Pancreas (tissue), 10 donors: ENCODE measurements at regions not wholly inside any gene's neighbourhood (a gene's known extent, or its start where the extent isn't known, plus 50 kb on each side); places are given as distances from the start of the nearest gene placed in this dataset.

Source experiments
- ATAC-seq, 4 donors: fragments of 200-7000 bp; cut with Tn5 transposase; one replicate each; pipeline versions ENCODE4 v1.8.0 to v1.9.1; 2020; ENCODE audit warnings: mild to moderate bottlenecking in 4 of 4, moderate library complexity in 4 of 4
- DNase-seq, 6 donors: peaks; one replicate each; pipeline ENCODE4 v3.0.0-alpha.2; 2020
- FAIRE-seq: peaks from 2 replicates; lab custom pipeline; 2012; peaks lifted over from hg19 to GRCh38; lab: Jason Lieb, UNC
- H3K27ac ChIP-seq, 4 donors: fragments of 200-600 bp; sonication (generic); 1 replicate in 3 of 4; 2 replicates in 1 of 4; pipeline versions ENCODE4 v1.5.0 to v1.8.0; 2020
- H3K27me3 ChIP-seq, 4 donors: fragments of 200-600 bp; one replicate each; pipeline ENCODE4 v1.8.0; 2021
- H3K36me3 ChIP-seq, 3 donors: fragments of 200-600 bp; sonication (generic) in 1 of 3; one replicate each; pipeline versions ENCODE4 v1.5.0 to v1.8.0; 2020 to 2021
- H3K4me1 ChIP-seq, 3 donors: fragments of 200-600 bp; one replicate each; pipeline ENCODE4 v1.8.0; 2021
- H3K4me3 ChIP-seq, 4 donors: fragments of 200-600 bp; sonication (generic) in 2 of 4; one replicate each; pipeline versions ENCODE4 v1.5.0 to v1.8.0; 2020 to 2021
- H3K9me3 ChIP-seq, 4 donors: fragments of 200-600 bp; one replicate each; pipeline ENCODE4 v1.8.0; 2021
- WGBS, 2 donors: extraction: QIAGEN DNeasy Blood & Tissue Kit; methylation state at CpG; one replicate each; pipeline ENCODE4 v1.1.7; 2013; 5-methylcytosine and 5-hydroxymethylcytosine counted together
- intact Hi-C, 3 donors: fragments of 100-400 bp; cut with DNase I; formaldehyde crosslinking; loops; one replicate each; pipeline versions ENCODE4 v1.11.1 to v1.14.2; 2022
- TF ChIP-seq, protein P1 (sequence below), 4 donors: fragments of 200-600 bp; sonication (generic) in 3 of 4; IDR thresholded peaks; one replicate each; pipeline versions ENCODE4 v1.5.0 to v1.8.0; 2021; ENCODE audit warnings: antibody characterized with exemption in 4 of 4
- donor health status: healthy with polysubstance abuse.
- donor health status: DM: no; HTN: no; CAD: no; lungs with moderate emphysema.
- donor health status: DM: no; HTN: no; CAD: no.
- donor health status: control.
- donor health status: control.
- donor health status: Bipolar disorder and iron deficiency.
- donor health status: DM: yes; HTN: yes; CAD: no.
- donor health status: DM: no; HTN: no; CAD: no.
- donor health status: DM: no; HTN: no; CAD: no.
- donor health status: DM: yes; HTN: yes; CAD: no.

GRCh38 chr12:17695495-17695894 lies 394.5 kb downstream of the RERGL start:
- Histone ChIP-seq H3K36me3 (no peaks in the 10 kb centered on the region), H3K27ac (no peak overlapping the region), H3K27me3 (no peaks in the 10 kb centered on the region), H3K4me1 (no peaks in the 10 kb centered on the region), H3K9me3 (no peaks in the 10 kb centered on the region), H3K4me3 (no peak overlapping the region)
- intact Hi-C loops, result no loop called here
- ATAC-seq (no peak), FAIRE-seq (no peak), DNase-seq (no peak)
- TF ChIP-seq, protein P1, sequence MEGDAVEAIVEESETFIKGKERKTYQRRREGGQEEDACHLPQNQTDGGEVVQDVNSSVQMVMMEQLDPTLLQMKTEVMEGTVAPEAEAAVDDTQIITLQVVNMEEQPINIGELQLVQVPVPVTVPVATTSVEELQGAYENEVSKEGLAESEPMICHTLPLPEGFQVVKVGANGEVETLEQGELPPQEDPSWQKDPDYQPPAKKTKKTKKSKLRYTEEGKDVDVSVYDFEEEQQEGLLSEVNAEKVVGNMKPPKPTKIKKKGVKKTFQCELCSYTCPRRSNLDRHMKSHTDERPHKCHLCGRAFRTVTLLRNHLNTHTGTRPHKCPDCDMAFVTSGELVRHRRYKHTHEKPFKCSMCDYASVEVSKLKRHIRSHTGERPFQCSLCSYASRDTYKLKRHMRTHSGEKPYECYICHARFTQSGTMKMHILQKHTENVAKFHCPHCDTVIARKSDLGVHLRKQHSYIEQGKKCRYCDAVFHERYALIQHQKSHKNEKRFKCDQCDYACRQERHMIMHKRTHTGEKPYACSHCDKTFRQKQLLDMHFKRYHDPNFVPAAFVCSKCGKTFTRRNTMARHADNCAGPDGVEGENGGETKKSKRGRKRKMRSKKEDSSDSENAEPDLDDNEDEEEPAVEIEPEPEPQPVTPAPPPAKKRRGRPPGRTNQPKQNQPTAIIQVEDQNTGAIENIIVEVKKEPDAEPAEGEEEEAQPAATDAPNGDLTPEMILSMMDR (IDR thresholded peaks at IDR 0.05), result no peak
- WGBS, 2 donors, result 21 to 22% methylated on average over 9 of the region's 9 CpGs

GRCh38 chr12:17691369-17691768 lies 398.6 kb downstream of the RERGL start:
- ATAC-seq (no peak), DNase-seq (no peak), FAIRE-seq (no peak)
- 72 to 81% methylated on average over 2 of the region's 2 CpGs for WGBS, 2 donors
- intact Hi-C loops, result no loop called here
- no peak overlapping the region for H3K4me3 ChIP-seq
- no peaks in the 10 kb centered on the region for H3K36me3 ChIP-seq
- no peaks in the 10 kb centered on the region for H3K9me3 ChIP-seq
- H3K27ac ChIP-seq, result no peak overlapping the region
- TF ChIP-seq, protein P1 (IDR thresholded peaks at IDR 0.05), result no peak
- H3K4me1 ChIP-seq, result no peaks in the 10 kb centered on the region
- H3K27me3 ChIP-seq, result no peaks in the 10 kb centered on the region

DNA sequence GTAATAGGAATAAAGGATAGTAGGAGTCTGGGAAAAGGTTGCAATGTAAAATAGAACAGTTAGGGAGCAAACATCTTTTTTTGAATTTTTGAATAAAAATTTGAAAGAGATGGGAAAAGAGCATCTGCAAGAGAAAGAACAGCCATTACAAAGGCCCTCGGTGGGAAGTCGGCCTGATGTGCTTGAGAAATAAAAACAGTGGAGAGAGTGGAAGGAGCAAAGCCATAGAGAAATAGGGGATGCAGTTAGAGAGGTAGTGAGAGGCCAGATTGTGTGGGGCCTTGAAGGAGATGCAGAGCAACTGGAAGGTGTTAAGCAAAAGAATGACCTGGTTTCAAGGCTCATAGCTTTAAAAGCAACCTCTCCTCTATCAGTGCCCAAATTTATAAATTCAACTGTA lies 409.8 kb downstream of the RERGL start:
- WGBS, 2 donors, result 33 to 38% methylated on average over 2 of the region's 2 CpGs
- intact Hi-C loops, result no loop called here
- H3K36me3 ChIP-seq, result no peaks in the 10 kb centered on the region
- TF ChIP-seq, protein P1 (IDR thresholded peaks at IDR 0.05), result no peak
- no peaks in the 10 kb centered on the region for H3K4me1 ChIP-seq
- no peak for DNase-seq
- H3K9me3 ChIP-seq, result no peaks in the 10 kb centered on the region
- ATAC-seq, result no peak
- H3K27me3 ChIP-seq, result no peaks in the 10 kb centered on the region
- no peak overlapping the region for H3K27ac ChIP-seq
- H3K4me3 ChIP-seq, result no peak overlapping the region
- FAIRE-seq, result no peak

- no peaks in the 10 kb centered on the region for H3K9me3 ChIP-seq
- TF ChIP-seq, protein P1 (IDR thresholded peaks at IDR 0.05), result no peak
- FAIRE-seq, result no peak
Observed at GRCh38 chr12:17666641-17667324, 423.2 kb downstream of the RERGL start.

DNA sequence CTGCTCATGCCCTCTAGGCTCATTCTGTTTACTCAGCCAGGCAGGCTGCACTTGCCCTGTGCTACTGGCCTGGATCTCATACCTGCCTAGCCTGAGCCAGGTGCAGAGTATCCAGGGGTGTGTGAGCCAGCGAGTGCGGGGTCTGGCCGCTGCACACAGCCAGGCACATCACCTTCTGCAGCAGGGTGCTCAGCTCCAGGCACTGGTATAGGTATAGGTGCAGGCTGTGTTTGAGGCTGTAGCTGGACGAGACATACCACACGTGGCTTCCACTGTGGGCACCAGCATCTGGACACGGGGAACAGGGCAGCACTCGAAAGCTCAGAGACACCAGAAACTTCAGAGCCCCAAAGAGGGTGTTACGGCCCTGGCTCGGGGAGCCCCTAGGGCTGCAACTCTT lies 424.2 kb downstream of the RERGL start:
- Histone ChIP-seq H3K4me3 (no peak overlapping the region), H3K36me3 (no peaks in the 10 kb centered on the region), H3K9me3 (no peaks in the 10 kb centered on the region), H3K27me3 (no peaks in the 10 kb centered on the region), H3K27ac (no peak overlapping the region), H3K4me1 (no peaks in the 10 kb centered on the region)
- DNase-seq (peak in 1 of 6 donors; percentile 33), FAIRE-seq (no peak), ATAC-seq (no peak)
- intact Hi-C loops, result no loop called here
- 72 to 83% methylated on average over 9 of the region's 9 CpGs for WGBS, 2 donors
- TF ChIP-seq, protein P1 (IDR thresholded peaks at IDR 0.05), result no peak

More at GRCh38 chr12:17666641-17667324, 423.2 kb downstream of the RERGL start:
- DNase-seq (peak in 1 of 6 donors; percentile 39), ATAC-seq (no peak)
- Histone ChIP-seq H3K4me1 (no peaks in the 10 kb centered on the region), H3K4me3 (no peak overlapping the region), H3K27ac (no peak overlapping the region), H3K36me3 (no peaks in the 10 kb centered on the region), H3K27me3 (no peaks in the 10 kb centered on the region)
- WGBS, 2 donors, result 61 to 81% methylated on average over 10 of the region's 10 CpGs
- intact Hi-C loops, result no loop called here
